ENCODE measurements at regions not wholly inside any gene's neighbourhood (a gene's known extent, or its start where the extent isn't known, plus 50 kb on each side); places are given as distances from the start of the nearest gene placed in this dataset.

GRCh38 chr12:78441737-78442453, 422.7 kb upstream of the SYT1 start:
- no peak for TF ChIP-seq CTCF (IDR thresholded peaks at IDR 0.05)
- no peak for TF ChIP-seq EP300 (IDR thresholded peaks at IDR 0.05; ENCODE audit: low read depth)
- TF ChIP-seq POLR2A (IDR thresholded peaks at IDR 0.05) = no peak
- no peak for TF ChIP-seq POLR2AphosphoS5 (IDR thresholded peaks at IDR 0.05)

Data from transverse colon (tissue), 4 donors.